ENCODE measurements at regions not wholly inside any gene's neighbourhood (a gene's known extent, or its start where the extent isn't known, plus 50 kb on each side); places are given as distances from the start of the nearest gene placed in this dataset.

DNA sequence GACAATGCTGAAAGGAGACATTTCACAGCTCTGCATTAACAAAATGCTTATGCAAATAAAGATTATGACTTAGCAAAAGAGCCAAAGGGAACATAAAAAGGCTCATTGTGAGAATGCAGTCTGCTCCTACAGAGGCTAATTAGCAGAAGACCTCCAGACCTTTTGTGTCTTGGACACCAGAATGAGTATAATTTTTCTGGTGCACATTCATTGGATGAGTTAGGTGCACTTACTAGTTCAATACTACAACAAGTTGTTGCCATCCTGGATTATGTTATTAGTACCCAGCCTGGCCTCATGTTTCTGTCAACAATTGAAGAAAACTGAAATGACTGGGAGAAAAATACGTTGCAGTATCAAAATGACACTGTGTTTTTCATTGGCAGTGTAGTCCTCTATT, 613.2 kb upstream of the CHORDC1 start:
- Histone ChIP-seq H3K27me3 (no peaks in the 10 kb centered on the region), H3K4me1 (no peaks in the 10 kb centered on the region), H3K36me3 (no peaks in the 10 kb centered on the region), H3K9me3 (no peaks in the 10 kb centered on the region), H3K4me3 (no peak overlapping the region), H3K27ac (no peak overlapping the region)
- WGBS, 2 donors (ENCODE audit: low coverage in 1 of 2) = 50 to 94% methylated on average over 1 of the region's 1 CpG
- no peak for ATAC-seq
- TF ChIP-seq POLR2AphosphoS5 (IDR thresholded peaks at IDR 0.05) = no peak
- TF ChIP-seq EP300 (IDR thresholded peaks at IDR 0.05) = no peak
- TF ChIP-seq POLR2A (IDR thresholded peaks at IDR 0.05) = no peak
- TF ChIP-seq CTCF (IDR thresholded peaks at IDR 0.05) = no peak

GRCh38 chr11:90823446-90823845, 600.6 kb upstream of the CHORDC1 start:
- H3K9me3 ChIP-seq = no peaks in the 10 kb centered on the region
- no peak overlapping the region for H3K27ac ChIP-seq
- WGBS, 2 donors (ENCODE audit: low coverage in 1 of 2) = 78 to 100% methylated on average over 3 to 4 of the region's 4 CpGs
- no peak for ATAC-seq
- no peaks in the 10 kb centered on the region for H3K27me3 ChIP-seq
- TF ChIP-seq POLR2AphosphoS5 (IDR thresholded peaks at IDR 0.05) = no peak
- no peak for TF ChIP-seq POLR2A (IDR thresholded peaks at IDR 0.05)
- no peaks in the 10 kb centered on the region for H3K36me3 ChIP-seq
- no peaks in the 10 kb centered on the region for H3K4me1 ChIP-seq
- no peak overlapping the region for H3K4me3 ChIP-seq

DNA sequence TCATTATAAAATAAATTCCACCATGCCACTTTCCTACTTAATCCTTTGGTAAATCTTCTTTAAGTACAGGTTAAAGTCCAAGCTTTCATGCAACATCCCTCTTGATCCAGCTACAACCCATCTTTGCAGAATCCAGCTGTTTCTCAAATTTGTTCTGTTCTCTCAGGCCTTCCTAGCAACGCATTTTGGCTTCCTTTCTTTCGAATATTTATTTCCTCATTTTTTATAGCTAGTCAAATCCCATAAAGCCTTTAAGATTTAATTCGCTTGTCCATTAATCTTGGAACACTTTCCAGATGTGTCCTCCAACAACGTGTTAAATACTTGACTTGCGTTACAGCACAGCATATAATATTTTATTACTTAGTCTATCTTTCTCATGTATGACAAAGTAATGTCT, 600.1 kb upstream of the CHORDC1 start:
- no peak overlapping the region for H3K4me3 ChIP-seq

DNA sequence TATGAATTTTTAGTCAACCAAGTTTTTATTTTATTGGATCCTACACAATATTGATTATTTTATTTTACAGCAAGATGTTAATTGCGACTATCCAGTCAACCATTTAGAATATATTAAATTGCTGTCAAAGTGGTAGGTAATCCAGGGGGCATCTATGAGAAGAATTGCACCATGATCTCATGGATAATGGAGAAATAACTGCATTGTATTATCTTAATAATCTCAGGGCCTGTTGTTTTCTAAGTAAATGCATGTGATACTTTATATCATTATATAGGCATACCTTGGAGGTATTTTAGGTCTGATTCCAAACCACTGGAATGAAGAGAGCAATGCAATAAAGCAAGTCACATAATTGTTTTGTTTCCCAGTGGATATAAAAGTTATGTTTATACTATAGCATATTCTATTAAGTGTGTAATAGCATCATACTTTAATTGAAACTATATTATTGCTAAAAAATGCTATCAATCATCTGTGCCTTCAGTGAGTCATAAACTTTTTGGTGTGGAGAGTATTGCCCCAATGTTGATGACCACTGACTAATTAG, 595.4 kb upstream of the CHORDC1 start:
- Histone ChIP-seq H3K9me3 (no peaks in the 10 kb centered on the region), H3K4me1 (no peaks in the 10 kb centered on the region), H3K36me3 (no peaks in the 10 kb centered on the region), H3K27me3 (no peaks in the 10 kb centered on the region), H3K27ac (no peak overlapping the region), H3K4me3 (no peak overlapping the region)
- no peak for TF ChIP-seq POLR2AphosphoS5 (IDR thresholded peaks at IDR 0.05)
- no peak for ATAC-seq
- WGBS, 2 donors (ENCODE audit: low coverage in 1 of 2) = 86 to 88% methylated on average over 1 of the region's 1 CpG

More for the DNA sequence above, 600.1 kb upstream of the CHORDC1 start:
- no peaks in the 10 kb centered on the region for H3K27me3 ChIP-seq
- no peak for TF ChIP-seq EP300 (IDR thresholded peaks at IDR 0.05)
- TF ChIP-seq POLR2A (IDR thresholded peaks at IDR 0.05) = no peak
- TF ChIP-seq POLR2AphosphoS5 (IDR thresholded peaks at IDR 0.05) = no peak
- no peak for TF ChIP-seq CTCF (IDR thresholded peaks at IDR 0.05)
- ATAC-seq = no peak
- H3K4me1 ChIP-seq = no peaks in the 10 kb centered on the region
- H3K9me3 ChIP-seq = no peaks in the 10 kb centered on the region
- no peak overlapping the region for H3K27ac ChIP-seq
- WGBS, 2 donors (ENCODE audit: low coverage in 1 of 2) = 21 to 44% methylated on average over 5 of the region's 5 CpGs
- H3K36me3 ChIP-seq = no peaks in the 10 kb centered on the region

GRCh38 chr11:90809581-90809980, 586.7 kb upstream of the CHORDC1 start:
- no peak for TF ChIP-seq CTCF (IDR thresholded peaks at IDR 0.05)
- TF ChIP-seq POLR2A (IDR thresholded peaks at IDR 0.05) = no peak
- no peak for TF ChIP-seq POLR2AphosphoS5 (IDR thresholded peaks at IDR 0.05)
- no peak for TF ChIP-seq EP300 (IDR thresholded peaks at IDR 0.05)
- no peak overlapping the region for H3K4me3 ChIP-seq
- ATAC-seq = no peak
- H3K4me1 ChIP-seq = no peaks in the 10 kb centered on the region
- WGBS, 2 donors (ENCODE audit: low coverage in 1 of 2) = 55 to 83% methylated on average over 1 to 5 of the region's 5 CpGs
- no peak overlapping the region for H3K27ac ChIP-seq
- H3K27me3 ChIP-seq = no peaks in the 10 kb centered on the region
- H3K9me3 ChIP-seq = peaks cover 0 to 5% (median 0%) of the 10 kb centered on the region in 3 donors
- no peaks in the 10 kb centered on the region for H3K36me3 ChIP-seq

GRCh38 chr11:90805172-90805571, 582.3 kb upstream of the CHORDC1 start:
- H3K27ac ChIP-seq = no peak overlapping the region
- no peaks in the 10 kb centered on the region for H3K4me1 ChIP-seq
- no peaks in the 10 kb centered on the region for H3K36me3 ChIP-seq
- 85 to 86% methylated on average over 2 to 3 of the region's 3 CpGs for WGBS, 2 donors (ENCODE audit: low coverage in 1 of 2)
- no peak for ATAC-seq
- TF ChIP-seq EP300 (IDR thresholded peaks at IDR 0.05) = no peak
- TF ChIP-seq POLR2AphosphoS5 (IDR thresholded peaks at IDR 0.05) = no peak
- TF ChIP-seq POLR2A (IDR thresholded peaks at IDR 0.05) = no peak
- TF ChIP-seq CTCF (IDR thresholded peaks at IDR 0.05) = no peak
- no peak overlapping the region for H3K4me3 ChIP-seq
- H3K9me3 ChIP-seq = no peaks in the 10 kb centered on the region
- no peaks in the 10 kb centered on the region for H3K27me3 ChIP-seq
